ENCODE measurements at regions not wholly inside any gene's neighbourhood (a gene's known extent, or its start where the extent isn't known, plus 50 kb on each side); places are given as distances from the start of the nearest gene placed in this dataset.
A peak's percentile ranks its signal among the peaks of the same experiment; 100 is the strongest.

GRCh38 chr12:48279101-48279500, 71.6 kb downstream of the ZNF641 start:
- H3K9me3 ChIP-seq: peaks cover 0 to 9% of the 10 kb centered on the region in 2 donors
- ATAC-seq: peak; percentile 67
- no peaks in the 10 kb centered on the region for H3K36me3 ChIP-seq
- peak overlapping the region in 1 of 2 donors; percentile 73 for H3K27ac ChIP-seq
- H3K27me3 ChIP-seq: no peaks in the 10 kb centered on the region
- no peaks in the 10 kb centered on the region for H3K4me1 ChIP-seq
- no peak overlapping the region for H3K4me3 ChIP-seq
- intact Hi-C loops (cut with DNase I): no loop called here
- TF ChIP-seq, protein P1, sequence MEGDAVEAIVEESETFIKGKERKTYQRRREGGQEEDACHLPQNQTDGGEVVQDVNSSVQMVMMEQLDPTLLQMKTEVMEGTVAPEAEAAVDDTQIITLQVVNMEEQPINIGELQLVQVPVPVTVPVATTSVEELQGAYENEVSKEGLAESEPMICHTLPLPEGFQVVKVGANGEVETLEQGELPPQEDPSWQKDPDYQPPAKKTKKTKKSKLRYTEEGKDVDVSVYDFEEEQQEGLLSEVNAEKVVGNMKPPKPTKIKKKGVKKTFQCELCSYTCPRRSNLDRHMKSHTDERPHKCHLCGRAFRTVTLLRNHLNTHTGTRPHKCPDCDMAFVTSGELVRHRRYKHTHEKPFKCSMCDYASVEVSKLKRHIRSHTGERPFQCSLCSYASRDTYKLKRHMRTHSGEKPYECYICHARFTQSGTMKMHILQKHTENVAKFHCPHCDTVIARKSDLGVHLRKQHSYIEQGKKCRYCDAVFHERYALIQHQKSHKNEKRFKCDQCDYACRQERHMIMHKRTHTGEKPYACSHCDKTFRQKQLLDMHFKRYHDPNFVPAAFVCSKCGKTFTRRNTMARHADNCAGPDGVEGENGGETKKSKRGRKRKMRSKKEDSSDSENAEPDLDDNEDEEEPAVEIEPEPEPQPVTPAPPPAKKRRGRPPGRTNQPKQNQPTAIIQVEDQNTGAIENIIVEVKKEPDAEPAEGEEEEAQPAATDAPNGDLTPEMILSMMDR (IDR thresholded peaks at IDR 0.05): no peak
- DNase-seq: no peak

DNA sequence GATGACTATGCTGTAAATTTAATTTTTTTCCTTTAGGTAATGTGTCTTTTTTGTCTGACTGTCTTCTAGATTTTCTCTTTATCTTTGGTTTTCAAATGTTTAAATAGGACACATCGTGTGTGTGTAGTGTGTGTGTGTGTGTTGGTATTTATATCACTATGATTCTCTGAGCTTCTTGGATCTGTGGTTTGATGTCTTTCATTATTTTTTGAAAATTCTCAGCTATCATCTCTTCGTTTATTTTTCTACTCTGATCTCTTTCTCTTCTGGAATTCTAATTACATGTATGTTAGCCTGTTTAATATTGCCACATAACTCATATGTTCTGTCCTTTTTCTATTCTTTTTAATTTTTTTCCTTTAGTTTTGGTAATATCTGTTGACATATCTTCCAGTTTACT, 73.5 kb upstream of the OR10AD1 start:
- TF ChIP-seq, protein P1 (IDR thresholded peaks at IDR 0.05): no peak
- intact Hi-C loops (cut with DNase I): no loop called here

DNA sequence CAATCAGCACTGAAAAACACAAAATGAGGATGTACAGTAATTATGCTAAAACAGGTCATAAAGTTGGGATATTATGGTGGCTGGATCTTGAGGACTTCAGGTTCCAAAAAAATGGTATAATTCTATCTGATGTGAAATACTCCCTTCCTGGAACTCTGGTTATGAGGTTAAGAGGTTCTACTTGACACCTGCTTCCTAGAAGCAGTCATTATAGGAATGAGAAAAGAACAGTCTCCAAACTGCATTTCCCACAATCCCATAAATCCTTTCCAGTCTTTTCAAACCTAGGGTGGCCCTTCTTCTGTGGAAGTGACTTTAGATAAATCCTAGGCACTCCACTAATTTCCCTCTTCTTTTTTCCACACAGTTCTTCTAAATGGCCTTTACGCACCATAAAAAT, 63.7 kb upstream of the OR10AD1 start:
- TF ChIP-seq, protein P1 (IDR thresholded peaks at IDR 0.05): no peak
- DNase-seq (no peak), ATAC-seq (no peak)
- H3K36me3 ChIP-seq: no peaks in the 10 kb centered on the region
- H3K9me3 ChIP-seq: no peaks in the 10 kb centered on the region
- intact Hi-C loops (cut with DNase I): no loop called here
- H3K4me3 ChIP-seq: no peak overlapping the region
- no peaks in the 10 kb centered on the region for H3K4me1 ChIP-seq
- H3K27me3 ChIP-seq: peaks cover 0 to 7% of the 10 kb centered on the region in 2 donors
- H3K27ac ChIP-seq: no peak overlapping the region

More for the DNA sequence above, 73.5 kb upstream of the OR10AD1 start:
- ATAC-seq (no peak), DNase-seq (no peak)
- no peak overlapping the region for H3K27ac ChIP-seq
- no peak overlapping the region for H3K4me3 ChIP-seq
- H3K4me1 ChIP-seq: no peaks in the 10 kb centered on the region
- no peaks in the 10 kb centered on the region for H3K36me3 ChIP-seq
- H3K27me3 ChIP-seq: peaks cover 0 to 4% of the 10 kb centered on the region in 2 donors
- H3K9me3 ChIP-seq: peaks cover 0 to 9% of the 10 kb centered on the region in 2 donors

- peaks cover 0 to 6% of the 10 kb centered on the region in 2 donors for H3K27me3 ChIP-seq
- DNase-seq (no peak), ATAC-seq (no peak)
- TF ChIP-seq, protein P1 (IDR thresholded peaks at IDR 0.05): no peak
- no peak overlapping the region for H3K27ac ChIP-seq
- H3K9me3 ChIP-seq: no peaks in the 10 kb centered on the region
- no peak overlapping the region for H3K4me3 ChIP-seq
- H3K36me3 ChIP-seq: no peaks in the 10 kb centered on the region
- intact Hi-C loops (cut with DNase I): no loop called here
- H3K4me1 ChIP-seq: no peaks in the 10 kb centered on the region
Measured at GRCh38 chr12:48265777-48266176, 62.7 kb upstream of the OR10AD1 start.

DNA sequence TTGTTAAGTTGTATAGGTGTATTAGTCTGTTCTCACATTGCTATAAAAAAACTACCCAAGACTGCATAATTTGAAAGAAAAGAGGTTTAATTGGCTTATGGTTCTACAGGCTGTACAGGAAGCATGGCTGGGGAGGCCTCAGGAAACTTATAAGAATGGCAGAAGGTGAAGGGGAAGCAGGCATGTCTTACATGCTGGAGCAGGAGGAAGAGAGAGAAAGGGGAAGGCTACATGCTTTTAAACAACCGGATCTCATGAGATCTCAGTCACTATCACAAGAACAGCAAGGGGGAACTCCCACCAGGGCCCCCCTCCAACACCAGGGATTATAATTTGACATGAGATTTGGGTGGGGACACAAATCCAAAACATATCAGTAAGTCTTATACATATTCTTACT, 60.5 kb upstream of the OR10AD1 start:
- H3K27ac ChIP-seq: no peak overlapping the region
- intact Hi-C loops (cut with DNase I): no loop called here
- peaks cover 0 to 6% of the 10 kb centered on the region in 2 donors for H3K27me3 ChIP-seq
- H3K4me1 ChIP-seq: no peaks in the 10 kb centered on the region
- no peaks in the 10 kb centered on the region for H3K36me3 ChIP-seq
- DNase-seq (no peak), ATAC-seq (no peak)
- no peaks in the 10 kb centered on the region for H3K9me3 ChIP-seq
- no peak overlapping the region for H3K4me3 ChIP-seq
- TF ChIP-seq, protein P1 (IDR thresholded peaks at IDR 0.05): no peak
